K562 (cell line): ENCODE measurements at regions not wholly inside any gene's neighbourhood (a gene's known extent, or its start where the extent isn't known, plus 50 kb on each side); places are given as distances from the start of the nearest gene placed in this dataset.

Source experiments
- ARID3B ChIP-seq: fragments of 250-450 bp; sonication (Bioruptor Pico); IDR thresholded peaks from 2 replicates; pipeline ENCODE4 v1.4.0; 2020; ENCODE audit warnings: borderline replicate concordance
- ARNT ChIP-seq, 2 experiments: fragments of 450-650 bp; IDR thresholded peaks; 2 replicates each; pipeline ENCODE4 v1.6.1; 2016; ENCODE audit warnings: mild to moderate bottlenecking in 1 of 2
- BCL6 ChIP-seq: fragments of 250-450 bp; sonication (Bioruptor Pico); IDR thresholded peaks from 2 replicates; pipeline ENCODE4 v1.4.0; 2020
- BDP1 ChIP-seq: IDR thresholded peaks from 3 replicates; pipeline ENCODE4 v1.6.1; 2011; ENCODE audit not compliant: insufficient read length, insufficient read depth
- DIDO1 ChIP-seq: fragments of 450-650 bp; IDR thresholded peaks from 2 replicates; pipeline ENCODE4 v1.6.1; 2016; ENCODE audit warnings: low read depth, missing biosample characterization, missing genetic modification characterization
- DNMT1 ChIP-seq: fragments of 450-650 bp; IDR thresholded peaks from 2 replicates; pipeline ENCODE4 v1.6.1; 2016; ENCODE audit warnings: antibody characterized with exemption, mild to moderate bottlenecking
- E2F1 ChIP-seq: sonication (generic); formaldehyde crosslinking; IDR thresholded peaks from 2 replicates; pipeline ENCODE4 v1.8.1; 2023; ENCODE audit warnings: mild to moderate bottlenecking, missing genetic modification reagents, moderate library complexity
- E2F6 ChIP-seq, 2 experiments: IDR thresholded peaks; 2 replicates each; pipeline ENCODE4 v1.6.1; 2011; ENCODE audit warnings: borderline replicate concordance in 1 of 2, control low read depth in 1 of 2, low read depth in 1 of 2, low read length in 1 of 2, mild to moderate bottlenecking in 1 of 2, mixed read lengths in 1 of 2, moderate library complexity in 1 of 2; ENCODE audit not compliant: insufficient read depth in 1 of 2, insufficient read length in 1 of 2, poor library complexity in 1 of 2, severe bottlenecking in 1 of 2; ENCODE audit errors: extremely low read depth in 1 of 2
- ELK1 ChIP-seq: sonication (generic); formaldehyde crosslinking; IDR thresholded peaks from 2 replicates; pipeline ENCODE4 v1.8.1; 2022; ENCODE audit warnings: missing genetic modification reagents
- NFRKB ChIP-seq: fragments of 450-650 bp; IDR thresholded peaks from 2 replicates; pipeline ENCODE4 v1.6.1; 2016; ENCODE audit warnings: low read depth
- NR2C1 ChIP-seq, 2 experiments: fragments of 450-650 bp; IDR thresholded peaks; 2 replicates each; pipeline ENCODE4 v1.6.1; 2017; ENCODE audit warnings: mild to moderate bottlenecking in 2 of 2, antibody characterized with exemption in 1 of 2, inconsistent platforms in 1 of 2, missing compliant biosample characterization in 1 of 2, missing genetic modification characterization in 1 of 2
- SAFB ChIP-seq: fragments of 200-400 bp; formaldehyde crosslinking; IDR thresholded peaks from 2 replicates; pipeline ENCODE4 v1.6.1; 2017; ENCODE audit warnings: low read depth, low read length, borderline replicate concordance
- SMAD1 ChIP-seq: fragments of 150-350 bp; IDR thresholded peaks from 2 replicates; pipeline ENCODE4 v1.6.1; 2014; ENCODE audit warnings: low read length, low read depth; ENCODE audit not compliant: partially characterized antibody
- U2AF1 ChIP-seq: fragments of 200-400 bp; formaldehyde crosslinking; optimal IDR thresholded peaks from 2 replicates; pipeline ENCODE3; 2017; ENCODE audit warnings: mild to moderate bottlenecking, low read depth, low read length, moderate library complexity
- WHSC1 ChIP-seq: IDR thresholded peaks from one replicate; pipeline ENCODE4 v1.6.1; 2012; ENCODE audit warnings: low read length, control low read depth, inconsistent platforms
- ZBTB34 ChIP-seq: fragments of 250-450 bp; sonication (Bioruptor Pico); IDR thresholded peaks from 2 replicates; pipeline ENCODE4 v1.8.0; 2021; ENCODE audit warnings: mild to moderate bottlenecking, moderate library complexity
- ZNF140 ChIP-seq: fragments of 250-450 bp; sonication (Bioruptor Pico); IDR thresholded peaks from 2 replicates; pipeline ENCODE4 v1.8.0; 2021; ENCODE audit warnings: moderate library complexity, mild to moderate bottlenecking, inconsistent platforms
- ZNF512 ChIP-seq: IDR thresholded peaks from 2 replicates; pipeline ENCODE4 v1.6.1; 2016; ENCODE audit warnings: missing genetic modification characterization, missing compliant biosample characterization
- ZNF57 ChIP-seq: fragments of 450-650 bp; formaldehyde crosslinking; IDR thresholded peaks from 2 replicates; pipeline ENCODE4 v1.4.0; 2020; ENCODE audit warnings: mild to moderate bottlenecking, moderate library complexity

- 0 out of 2 replicates have a peak, but pooled peaks have one; percentile 25 for TF ChIP-seq E2F1 (CRISPR knock-in tag)
- no peak for TF ChIP-seq ZNF140 (CRISPR knock-in tag)
- TF ChIP-seq DIDO1 (tag): no peak
- no peak for TF ChIP-seq SMAD1
- no peak for TF ChIP-seq ZBTB34 (CRISPR knock-in tag)
- TF ChIP-seq E2F6 (IDR thresholded peaks at IDR 0.05; ENCODE audit: borderline replicate concordance in 1 of 2, extremely low read depth in 1 of 2, insufficient read depth in 1 of 2, insufficient read length in 1 of 2, low read depth in 1 of 2, low read length in 1 of 2, poor library complexity in 1 of 2, severe bottlenecking in 1 of 2): no peak
- no peak for TF ChIP-seq U2AF1
- TF ChIP-seq NR2C1 (IDR thresholded peaks at IDR 0.05): no peak
- TF ChIP-seq NR2C1 (tag; IDR thresholded peaks at IDR 0.05): no peak
- TF ChIP-seq DNMT1: no peak
- TF ChIP-seq ZNF512 (tag): no peak
- no peak for TF ChIP-seq ELK1
- no peak for TF ChIP-seq NFRKB
- no peak for TF ChIP-seq WHSC1
- TF ChIP-seq SAFB: no peak
- no peak for TF ChIP-seq ZNF57 (CRISPR knock-in tag)
- TF ChIP-seq BCL6: no peak
- peak in 1 of 2 experiments; percentile 68; a peak in 1 of 4 replicates for TF ChIP-seq ARNT (IDR thresholded peaks at IDR 0.05)
- TF ChIP-seq ARID3B: no peak
- TF ChIP-seq BDP1: peak; percentile 8
Observed at GRCh38 chr6:27608916-27609883, 136.3 kb upstream of the ZNF184 start (continued).
